ENCODE measurements at regions not wholly inside any gene's neighbourhood (a gene's known extent, or its start where the extent isn't known, plus 50 kb on each side); places are given as distances from the start of the nearest gene placed in this dataset.

- no peaks in the 10 kb centered on the region for H3K27me3 ChIP-seq
- DNase-seq (ENCODE audit: low spot score): peak; percentile 32
- TF ChIP-seq, protein P1, sequence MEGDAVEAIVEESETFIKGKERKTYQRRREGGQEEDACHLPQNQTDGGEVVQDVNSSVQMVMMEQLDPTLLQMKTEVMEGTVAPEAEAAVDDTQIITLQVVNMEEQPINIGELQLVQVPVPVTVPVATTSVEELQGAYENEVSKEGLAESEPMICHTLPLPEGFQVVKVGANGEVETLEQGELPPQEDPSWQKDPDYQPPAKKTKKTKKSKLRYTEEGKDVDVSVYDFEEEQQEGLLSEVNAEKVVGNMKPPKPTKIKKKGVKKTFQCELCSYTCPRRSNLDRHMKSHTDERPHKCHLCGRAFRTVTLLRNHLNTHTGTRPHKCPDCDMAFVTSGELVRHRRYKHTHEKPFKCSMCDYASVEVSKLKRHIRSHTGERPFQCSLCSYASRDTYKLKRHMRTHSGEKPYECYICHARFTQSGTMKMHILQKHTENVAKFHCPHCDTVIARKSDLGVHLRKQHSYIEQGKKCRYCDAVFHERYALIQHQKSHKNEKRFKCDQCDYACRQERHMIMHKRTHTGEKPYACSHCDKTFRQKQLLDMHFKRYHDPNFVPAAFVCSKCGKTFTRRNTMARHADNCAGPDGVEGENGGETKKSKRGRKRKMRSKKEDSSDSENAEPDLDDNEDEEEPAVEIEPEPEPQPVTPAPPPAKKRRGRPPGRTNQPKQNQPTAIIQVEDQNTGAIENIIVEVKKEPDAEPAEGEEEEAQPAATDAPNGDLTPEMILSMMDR (IDR thresholded peaks at IDR 0.05): no peak
- TF ChIP-seq EZH2 (IDR thresholded peaks at IDR 0.05): no peak
- TF ChIP-seq EZH2phosphoT487 (IDR thresholded peaks at IDR 0.05): no peak
Measured at GRCh38 chr2:41989501-41990180, 58.2 kb upstream of the PKDCC start.

GRCh38 chr2:41990245-41990644 is 57.6 kb upstream of the PKDCC start:
- Histone ChIP-seq H3K27me3 (no peaks in the 10 kb centered on the region), H3K9me3 (ENCODE audit: low read depth) (no peaks in the 10 kb centered on the region), H2AFZ (replicated peaks) (no peak overlapping the region), H3K36me3 (no peaks in the 10 kb centered on the region), H3K4me3 (no peak overlapping the region), H3K79me2 (ENCODE audit: low read depth) (no peaks in the 10 kb centered on the region), H3K4me2 (peak overlapping the region; percentile 15), H3K4me1 (peaks cover 11% of the 10 kb centered on the region), H3K27ac (no peak overlapping the region), H3F3A (ENCODE audit: low read depth) (no peaks in the 10 kb centered on the region), H4K20me1 (ENCODE audit: low read depth) (no peaks in the 10 kb centered on the region), H3K9ac (no peak overlapping the region)
- peaks cover 37% of the 10 kb centered on the region for H3K4me1 Mint-ChIP-seq
- H3K4me3 Mint-ChIP-seq: no peak overlapping the region
- no peak for DNase-seq (ENCODE audit: low spot score)
- H3K27ac Mint-ChIP-seq: peak overlapping the region; percentile 73
- no peaks in the 10 kb centered on the region for H3K36me3 Mint-ChIP-seq
- peaks cover 13% of the 10 kb centered on the region for H3K9me3 Mint-ChIP-seq
- no peak for TF ChIP-seq EZH2 (IDR thresholded peaks at IDR 0.05)
- TF ChIP-seq, protein P1 (IDR thresholded peaks at IDR 0.05): no peak
- TF ChIP-seq EZH2phosphoT487 (IDR thresholded peaks at IDR 0.05): no peak
- H3K27me3 Mint-ChIP-seq (ENCODE audit: insufficient read depth, low read depth): peaks cover 16% of the 10 kb centered on the region

More at GRCh38 chr2:41989501-41990180, 58.2 kb upstream of the PKDCC start:
- no peak overlapping the region for H3K4me3 ChIP-seq
- peaks cover 13% of the 10 kb centered on the region for H3K27me3 Mint-ChIP-seq (ENCODE audit: insufficient read depth, low read depth)
- peaks cover 11% of the 10 kb centered on the region for H3K9me3 Mint-ChIP-seq
- no peaks in the 10 kb centered on the region for H4K20me1 ChIP-seq (ENCODE audit: low read depth)
- no peak overlapping the region for H3K27ac ChIP-seq
- peak overlapping the region; percentile 73 for H3K27ac Mint-ChIP-seq
- H3F3A ChIP-seq (ENCODE audit: low read depth): no peaks in the 10 kb centered on the region
- H3K4me1 Mint-ChIP-seq: peaks cover 37% of the 10 kb centered on the region
- no peaks in the 10 kb centered on the region for H3K36me3 ChIP-seq
- H2AFZ ChIP-seq (replicated peaks): no peak overlapping the region
- H3K9ac ChIP-seq: no peak overlapping the region
- H3K4me3 Mint-ChIP-seq: no peak overlapping the region
- peaks cover 11% of the 10 kb centered on the region for H3K4me1 ChIP-seq
- no peaks in the 10 kb centered on the region for H3K9me3 ChIP-seq (ENCODE audit: low read depth)
- no peaks in the 10 kb centered on the region for H3K36me3 Mint-ChIP-seq
- peak overlapping the region; percentile 15 for H3K4me2 ChIP-seq
- H3K79me2 ChIP-seq (ENCODE audit: low read depth): no peaks in the 10 kb centered on the region

- H3K27ac ChIP-seq: no peak overlapping the region
- no peak overlapping the region for H3K9ac ChIP-seq
- no peaks in the 10 kb centered on the region for H3K27me3 ChIP-seq
- peak overlapping the region; percentile 13 for H3K4me3 Mint-ChIP-seq
- peaks cover 13% of the 10 kb centered on the region for H3K9me3 Mint-ChIP-seq
- DNase-seq (ENCODE audit: low spot score): no peak
- TF ChIP-seq, protein P1 (IDR thresholded peaks at IDR 0.05): no peak
- no peaks in the 10 kb centered on the region for H3K36me3 ChIP-seq
- peaks cover 16% of the 10 kb centered on the region for H3K27me3 Mint-ChIP-seq (ENCODE audit: insufficient read depth, low read depth)
- no peaks in the 10 kb centered on the region for H3F3A ChIP-seq (ENCODE audit: low read depth)
- peaks cover 11% of the 10 kb centered on the region for H3K4me1 ChIP-seq
- no peaks in the 10 kb centered on the region for H3K9me3 ChIP-seq (ENCODE audit: low read depth)
- no peak overlapping the region for H3K4me3 ChIP-seq
- H3K79me2 ChIP-seq (ENCODE audit: low read depth): no peaks in the 10 kb centered on the region
- H2AFZ ChIP-seq (replicated peaks): no peak overlapping the region
- no peaks in the 10 kb centered on the region for H4K20me1 ChIP-seq (ENCODE audit: low read depth)
- H3K27ac Mint-ChIP-seq: peak overlapping the region; percentile 44
- H3K4me2 ChIP-seq: no peak overlapping the region
- peaks cover 38% of the 10 kb centered on the region for H3K4me1 Mint-ChIP-seq
- H3K36me3 Mint-ChIP-seq: no peaks in the 10 kb centered on the region
Measured at GRCh38 chr2:41990688-41991087, 57.1 kb upstream of the PKDCC start.

Data from neural progenitor cell (in vitro differentiated cells).